Esophagus muscularis mucosa (tissue), 4 donors: ENCODE measurements at regions not wholly inside any gene's neighbourhood (a gene's known extent, or its start where the extent isn't known, plus 50 kb on each side); places are given as distances from the start of the nearest gene placed in this dataset.

ENCODE experiments used
- EP300 ChIP-seq: sonication (generic); formaldehyde crosslinking; IDR thresholded peaks from one replicate; pipeline ENCODE4 v1.6.1; 2017; ENCODE audit warnings: antibody characterized with exemption
- POLR2A ChIP-seq: fragments of 450-650 bp; IDR thresholded peaks from one replicate; pipeline ENCODE4 v1.6.1; 2017; ENCODE audit warnings: antibody characterized with exemption, moderate library complexity, mild to moderate bottlenecking, low read depth
- POLR2AphosphoS5 ChIP-seq, 2 donors: sonication (generic); formaldehyde crosslinking; IDR thresholded peaks; one replicate each; pipeline ENCODE4 v1.6.1; 2017; ENCODE audit warnings: antibody characterized with exemption in 2 of 2
- TF ChIP-seq, protein P1 (sequence below), 3 experiments: fragments of 200-600 bp in 2 of 3; fragments of 450-650 bp in 1 of 3; sonication (generic) in 2 of 3; IDR thresholded peaks; one replicate each; pipeline ENCODE4 v1.5.1; 2017 to 2019; ENCODE audit warnings: antibody characterized with exemption in 3 of 3, mild to moderate bottlenecking in 2 of 3, moderate library complexity in 1 of 3

DNA sequence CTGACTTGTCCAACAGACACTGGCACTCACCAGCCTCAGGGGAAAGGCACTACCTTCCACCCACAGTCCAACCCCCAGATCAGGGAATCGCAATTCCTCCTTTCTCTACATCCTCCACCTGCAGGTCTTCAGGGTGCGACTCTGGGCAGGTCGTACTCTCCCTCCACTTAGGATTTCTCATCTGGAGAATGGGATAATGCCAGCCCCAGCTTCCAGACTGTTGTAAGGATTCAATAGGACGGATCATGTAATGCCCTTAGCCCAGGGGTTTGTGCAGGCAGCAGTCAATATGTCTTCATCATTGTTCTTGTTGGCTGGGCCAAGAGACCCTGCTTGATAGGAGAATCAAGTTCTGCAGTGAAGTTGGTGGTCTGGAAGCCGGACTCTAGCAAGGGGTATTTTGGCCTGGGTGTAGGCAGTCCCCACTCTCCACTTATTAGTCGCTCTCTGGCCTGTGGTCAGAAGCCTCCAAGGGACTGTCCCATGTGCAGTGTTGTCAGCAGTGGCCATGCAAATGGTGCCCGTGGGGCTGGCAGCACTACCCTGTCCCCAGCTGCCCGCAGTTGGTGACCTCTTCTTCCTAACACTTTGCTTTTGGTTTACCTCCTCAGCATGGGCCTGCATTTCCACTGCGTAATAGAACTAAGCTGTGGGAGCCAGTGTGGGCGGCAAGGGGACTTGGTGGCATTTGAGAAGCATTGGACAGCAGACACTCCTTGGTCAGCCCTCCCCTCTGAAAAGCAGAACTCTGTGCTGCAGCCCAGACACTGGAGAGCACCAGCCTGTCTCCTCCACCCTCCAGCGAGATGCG is 172.4 kb upstream of the HS6ST1 start:
- TF ChIP-seq POLR2AphosphoS5 (IDR thresholded peaks at IDR 0.05) (no peak), POLR2A (no peak), EP300 (no peak)
- TF ChIP-seq, protein P1, sequence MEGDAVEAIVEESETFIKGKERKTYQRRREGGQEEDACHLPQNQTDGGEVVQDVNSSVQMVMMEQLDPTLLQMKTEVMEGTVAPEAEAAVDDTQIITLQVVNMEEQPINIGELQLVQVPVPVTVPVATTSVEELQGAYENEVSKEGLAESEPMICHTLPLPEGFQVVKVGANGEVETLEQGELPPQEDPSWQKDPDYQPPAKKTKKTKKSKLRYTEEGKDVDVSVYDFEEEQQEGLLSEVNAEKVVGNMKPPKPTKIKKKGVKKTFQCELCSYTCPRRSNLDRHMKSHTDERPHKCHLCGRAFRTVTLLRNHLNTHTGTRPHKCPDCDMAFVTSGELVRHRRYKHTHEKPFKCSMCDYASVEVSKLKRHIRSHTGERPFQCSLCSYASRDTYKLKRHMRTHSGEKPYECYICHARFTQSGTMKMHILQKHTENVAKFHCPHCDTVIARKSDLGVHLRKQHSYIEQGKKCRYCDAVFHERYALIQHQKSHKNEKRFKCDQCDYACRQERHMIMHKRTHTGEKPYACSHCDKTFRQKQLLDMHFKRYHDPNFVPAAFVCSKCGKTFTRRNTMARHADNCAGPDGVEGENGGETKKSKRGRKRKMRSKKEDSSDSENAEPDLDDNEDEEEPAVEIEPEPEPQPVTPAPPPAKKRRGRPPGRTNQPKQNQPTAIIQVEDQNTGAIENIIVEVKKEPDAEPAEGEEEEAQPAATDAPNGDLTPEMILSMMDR (IDR thresholded peaks at IDR 0.05), result no peak
